22Rv1 (cell line): ENCODE measurements at regions not wholly inside any gene's neighbourhood (a gene's known extent, or its start where the extent isn't known, plus 50 kb on each side); places are given as distances from the start of the nearest gene placed in this dataset.

ENCODE experiments used
- ZFX ChIP-seq: fragments of 450-650 bp; IDR thresholded peaks from 2 replicates; pipeline ENCODE4 v1.6.1; 2017; ENCODE audit warnings: antibody characterized with exemption, borderline replicate concordance
- TF ChIP-seq, protein P1 (sequence below): fragments of 450-650 bp; IDR thresholded peaks from 2 replicates; pipeline ENCODE4 v1.5.1; 2017; ENCODE audit warnings: mild to moderate bottlenecking

DNA sequence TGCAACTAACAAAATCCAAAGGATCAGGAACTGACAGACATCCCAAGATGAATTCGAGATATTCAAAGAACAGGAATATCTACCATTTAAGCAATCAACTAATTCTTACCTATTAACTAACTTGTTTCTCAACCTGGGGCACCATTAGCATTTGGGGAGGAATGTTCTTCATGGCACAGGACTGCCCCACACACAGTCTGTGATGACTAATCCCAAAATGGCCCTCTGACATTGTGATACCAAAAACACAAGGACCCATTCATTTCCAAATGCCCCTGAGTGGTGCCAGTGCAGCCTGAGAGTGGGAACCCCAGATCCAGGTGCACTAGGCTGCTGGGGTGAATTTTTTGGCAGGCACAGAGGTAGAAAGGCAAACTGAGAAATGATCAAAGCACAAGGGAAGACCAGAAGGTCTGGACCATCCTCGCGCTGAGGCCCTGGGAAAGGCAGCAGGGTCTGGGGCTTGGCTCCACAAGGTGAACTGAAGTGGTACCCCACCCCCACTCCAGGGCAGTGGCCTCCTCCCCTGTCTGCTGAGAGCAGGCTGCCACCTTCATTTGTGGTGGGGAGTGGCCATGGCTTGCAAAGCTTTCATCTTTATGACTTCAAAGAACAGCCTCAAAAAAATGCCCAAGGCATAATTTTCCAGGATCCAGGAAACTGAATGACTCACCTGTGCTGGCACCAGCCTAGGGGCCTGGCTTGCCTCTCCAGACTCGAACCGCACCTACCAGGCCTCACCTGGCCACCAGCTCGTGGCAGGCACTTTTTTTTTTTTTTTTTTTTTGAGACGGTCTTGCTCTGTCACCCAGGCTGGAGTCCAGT lies 122.4 kb downstream of the BCOR start:
- TF ChIP-seq, protein P1, sequence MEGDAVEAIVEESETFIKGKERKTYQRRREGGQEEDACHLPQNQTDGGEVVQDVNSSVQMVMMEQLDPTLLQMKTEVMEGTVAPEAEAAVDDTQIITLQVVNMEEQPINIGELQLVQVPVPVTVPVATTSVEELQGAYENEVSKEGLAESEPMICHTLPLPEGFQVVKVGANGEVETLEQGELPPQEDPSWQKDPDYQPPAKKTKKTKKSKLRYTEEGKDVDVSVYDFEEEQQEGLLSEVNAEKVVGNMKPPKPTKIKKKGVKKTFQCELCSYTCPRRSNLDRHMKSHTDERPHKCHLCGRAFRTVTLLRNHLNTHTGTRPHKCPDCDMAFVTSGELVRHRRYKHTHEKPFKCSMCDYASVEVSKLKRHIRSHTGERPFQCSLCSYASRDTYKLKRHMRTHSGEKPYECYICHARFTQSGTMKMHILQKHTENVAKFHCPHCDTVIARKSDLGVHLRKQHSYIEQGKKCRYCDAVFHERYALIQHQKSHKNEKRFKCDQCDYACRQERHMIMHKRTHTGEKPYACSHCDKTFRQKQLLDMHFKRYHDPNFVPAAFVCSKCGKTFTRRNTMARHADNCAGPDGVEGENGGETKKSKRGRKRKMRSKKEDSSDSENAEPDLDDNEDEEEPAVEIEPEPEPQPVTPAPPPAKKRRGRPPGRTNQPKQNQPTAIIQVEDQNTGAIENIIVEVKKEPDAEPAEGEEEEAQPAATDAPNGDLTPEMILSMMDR, result no peak
- no peak for TF ChIP-seq ZFX
